ENCODE measurements at regions not wholly inside any gene's neighbourhood (a gene's known extent, or its start where the extent isn't known, plus 50 kb on each side); places are given as distances from the start of the nearest gene placed in this dataset.

- no peak for DNase-seq (ENCODE audit: low read depth)
Measured at GRCh38 chr5:167673942-167674341, 617.5 kb upstream of the WWC1 start.

GRCh38 chr5:167678481-167678880 lies 613.0 kb upstream of the WWC1 start:
- DNase-seq (ENCODE audit: low read depth) = peak; percentile 38

- peak; percentile 17 for DNase-seq (ENCODE audit: low read depth)
Measured at GRCh38 chr5:167684251-167684650, 607.2 kb upstream of the WWC1 start.

- DNase-seq (ENCODE audit: low read depth) = peak; percentile 33
Measured at GRCh38 chr5:167688341-167689130, 602.9 kb upstream of the WWC1 start.

GRCh38 chr5:167694325-167695147 lies 596.9 kb upstream of the WWC1 start:
- no peak for DNase-seq (ENCODE audit: low read depth)

- no peak for DNase-seq (ENCODE audit: low read depth)
Measured at GRCh38 chr5:167696558-167697314, 594.7 kb upstream of the WWC1 start.

- DNase-seq (ENCODE audit: low read depth) = peak; percentile 97
Measured at GRCh38 chr5:167699432-167699831, 592.0 kb upstream of the WWC1 start.

- no peak for DNase-seq (ENCODE audit: low read depth)
Measured at GRCh38 chr5:167701051-167701450, 590.4 kb upstream of the WWC1 start.

GRCh38 chr5:167702014-167702413 lies 589.4 kb upstream of the WWC1 start:
- no peak for DNase-seq (ENCODE audit: low read depth)

- no peak for DNase-seq (ENCODE audit: low read depth)
Measured at GRCh38 chr5:167708449-167708848, 583.0 kb upstream of the WWC1 start.

- DNase-seq (ENCODE audit: low read depth) = no peak
Measured at GRCh38 chr5:167709625-167710024, 581.8 kb upstream of the WWC1 start.

GRCh38 chr5:167710444-167711073 lies 580.9 kb upstream of the WWC1 start:
- no peak for DNase-seq (ENCODE audit: low read depth)

GRCh38 chr5:167712986-167713585 lies 578.4 kb upstream of the WWC1 start:
- DNase-seq (ENCODE audit: low read depth) = no peak

- DNase-seq (ENCODE audit: low read depth) = no peak
Measured at GRCh38 chr5:167713896-167714295, 577.5 kb upstream of the WWC1 start.

- no peak for DNase-seq (ENCODE audit: low read depth)
Measured at GRCh38 chr5:167716126-167716775, 575.2 kb upstream of the WWC1 start.

GRCh38 chr5:167720259-167720658 lies 571.2 kb upstream of the WWC1 start:
- DNase-seq (ENCODE audit: low read depth) = no peak

- DNase-seq (ENCODE audit: low read depth) = no peak
Measured at GRCh38 chr5:167720676-167721260, 570.7 kb upstream of the WWC1 start.

- DNase-seq (ENCODE audit: low read depth) = no peak
Measured at GRCh38 chr5:167721926-167722440, 569.5 kb upstream of the WWC1 start.

GRCh38 chr5:167723254-167723871 lies 568.1 kb upstream of the WWC1 start:
- DNase-seq (ENCODE audit: low read depth) = peak; percentile 84

- DNase-seq (ENCODE audit: low read depth) = no peak
Measured at GRCh38 chr5:167725264-167725663, 566.2 kb upstream of the WWC1 start.
